Thymus (tissue), 11 donors: ENCODE measurements at regions not wholly inside any gene's neighbourhood (a gene's known extent, or its start where the extent isn't known, plus 50 kb on each side); places are given as distances from the start of the nearest gene placed in this dataset.

Experiments used
- DNase-seq, 9 donors: peaks; one replicate each; pipeline ENCODE4 v3.0.0-alpha.2; 2013; ENCODE audit warnings: low spot score in 9 of 9, low read depth in 6 of 9, missing footprints in 1 of 9
- H3K27ac ChIP-seq, 2 donors: one replicate each; pipeline ENCODE4 v1.5.1; 2013; ENCODE audit warnings: control low read depth in 1 of 2, low read depth in 1 of 2, low read length in 1 of 2, mild to moderate bottlenecking in 1 of 2, moderate library complexity in 1 of 2
- H3K27me3 ChIP-seq, 2 donors: one replicate each; pipeline ENCODE4 v1.5.1; 2013; ENCODE audit warnings: low read length in 1 of 2; ENCODE audit not compliant: control insufficient read depth in 2 of 2, insufficient read depth in 1 of 2
- H3K36me3 ChIP-seq, 2 donors: one replicate each; pipeline ENCODE4 v1.5.1; 2013; ENCODE audit warnings: low read length in 1 of 2, mild to moderate bottlenecking in 1 of 2, moderate library complexity in 1 of 2; ENCODE audit not compliant: control insufficient read depth in 2 of 2, insufficient read depth in 2 of 2
- H3K4me1 ChIP-seq, 2 donors: one replicate each; pipeline ENCODE4 v1.5.1; 2013; ENCODE audit warnings: low read length in 2 of 2; ENCODE audit not compliant: control insufficient read depth in 2 of 2, insufficient read depth in 2 of 2
- H3K4me3 ChIP-seq, 2 donors: one replicate each; pipeline ENCODE4 v1.5.1; 2013; ENCODE audit warnings: low read length in 2 of 2, control low read depth in 1 of 2, mild to moderate bottlenecking in 1 of 2
- H3K9me3 ChIP-seq, 2 donors: one replicate each; pipeline ENCODE4 v1.5.1; 2013; ENCODE audit warnings: low read length in 1 of 2, mild to moderate bottlenecking in 1 of 2; ENCODE audit not compliant: control insufficient read depth in 2 of 2, insufficient read depth in 1 of 2
- WGBS: extraction: QIAGEN DNeasy Blood & Tissue Kit; methylation state at CpG from one replicate; pipeline ENCODE4 v1.1.7; 2013; 5-methylcytosine and 5-hydroxymethylcytosine counted together
- donor health status: healthy.

- no peaks in the 10 kb centered on the region for H3K4me1 ChIP-seq
- 89% methylated on average over 1 of the region's 1 CpG for WGBS
- no peak for DNase-seq
- H3K27ac ChIP-seq = no peak overlapping the region
- no peaks in the 10 kb centered on the region for H3K27me3 ChIP-seq
- H3K36me3 ChIP-seq = no peaks in the 10 kb centered on the region
- H3K4me3 ChIP-seq = no peak overlapping the region
- H3K9me3 ChIP-seq = no peaks in the 10 kb centered on the region
Measured at GRCh38 chr5:107241841-107242240, 428.9 kb downstream of the EFNA5 start.

- no peaks in the 10 kb centered on the region for H3K9me3 ChIP-seq
Measured at GRCh38 chr5:107235167-107235566, 435.6 kb downstream of the EFNA5 start.

GRCh38 chr5:107232788-107233187 is 437.9 kb downstream of the EFNA5 start:
- no peak for DNase-seq
- 84% methylated on average over 4 of the region's 4 CpGs for WGBS
- no peaks in the 10 kb centered on the region for H3K9me3 ChIP-seq
- H3K4me1 ChIP-seq = no peaks in the 10 kb centered on the region
- no peak overlapping the region for H3K4me3 ChIP-seq
- no peak overlapping the region for H3K27ac ChIP-seq
- H3K36me3 ChIP-seq = no peaks in the 10 kb centered on the region
- no peaks in the 10 kb centered on the region for H3K27me3 ChIP-seq

More at GRCh38 chr5:107235167-107235566, 435.6 kb downstream of the EFNA5 start:
- WGBS = 96% methylated on average over 6 of the region's 6 CpGs
- no peak for DNase-seq
- H3K27ac ChIP-seq = no peak overlapping the region
- no peak overlapping the region for H3K4me3 ChIP-seq
- H3K4me1 ChIP-seq = no peaks in the 10 kb centered on the region
- no peaks in the 10 kb centered on the region for H3K27me3 ChIP-seq
- no peaks in the 10 kb centered on the region for H3K36me3 ChIP-seq

GRCh38 chr5:107232293-107232692 is 438.4 kb downstream of the EFNA5 start:
- DNase-seq = no peak
- Histone ChIP-seq H3K4me1 (no peaks in the 10 kb centered on the region), H3K27me3 (no peaks in the 10 kb centered on the region), H3K27ac (no peak overlapping the region), H3K4me3 (no peak overlapping the region), H3K36me3 (no peaks in the 10 kb centered on the region), H3K9me3 (no peaks in the 10 kb centered on the region)
- 91% methylated on average over 1 of the region's 1 CpG for WGBS

- Histone ChIP-seq H3K4me3 (no peak overlapping the region), H3K36me3 (no peaks in the 10 kb centered on the region), H3K4me1 (no peaks in the 10 kb centered on the region), H3K9me3 (no peaks in the 10 kb centered on the region), H3K27me3 (no peaks in the 10 kb centered on the region), H3K27ac (no peak overlapping the region)
- 88% methylated on average over 1 of the region's 1 CpG for WGBS
- DNase-seq = no peak
Measured at GRCh38 chr5:107231191-107231590, 439.5 kb downstream of the EFNA5 start.

GRCh38 chr5:107230367-107230766 is 440.4 kb downstream of the EFNA5 start:
- no peaks in the 10 kb centered on the region for H3K27me3 ChIP-seq
- no peak for DNase-seq
- 91% methylated on average over 3 of the region's 3 CpGs for WGBS
- H3K4me1 ChIP-seq = no peaks in the 10 kb centered on the region
- H3K36me3 ChIP-seq = no peaks in the 10 kb centered on the region
- H3K4me3 ChIP-seq = no peak overlapping the region
- H3K9me3 ChIP-seq = no peaks in the 10 kb centered on the region
- no peak overlapping the region for H3K27ac ChIP-seq

- Histone ChIP-seq H3K9me3 (no peaks in the 10 kb centered on the region), H3K27ac (no peak overlapping the region), H3K4me1 (no peaks in the 10 kb centered on the region), H3K27me3 (no peaks in the 10 kb centered on the region), H3K4me3 (no peak overlapping the region), H3K36me3 (no peaks in the 10 kb centered on the region)
- no peak for DNase-seq
- 97% methylated on average over 2 of the region's 2 CpGs for WGBS
Measured at GRCh38 chr5:107228226-107228625, 442.5 kb downstream of the EFNA5 start.

GRCh38 chr5:107224272-107224671 is 446.5 kb downstream of the EFNA5 start:
- H3K27ac ChIP-seq = no peak overlapping the region
- DNase-seq = no peak
- no peaks in the 10 kb centered on the region for H3K27me3 ChIP-seq
- H3K4me1 ChIP-seq = no peaks in the 10 kb centered on the region
- WGBS = 83% methylated on average over 1 of the region's 1 CpG
- H3K4me3 ChIP-seq = no peak overlapping the region
- no peaks in the 10 kb centered on the region for H3K9me3 ChIP-seq
- no peaks in the 10 kb centered on the region for H3K36me3 ChIP-seq

- Histone ChIP-seq H3K4me1 (no peaks in the 10 kb centered on the region), H3K27me3 (no peaks in the 10 kb centered on the region), H3K36me3 (no peaks in the 10 kb centered on the region), H3K27ac (no peak overlapping the region), H3K9me3 (no peaks in the 10 kb centered on the region), H3K4me3 (no peak overlapping the region)
- no peak for DNase-seq
- 91% methylated on average over 2 of the region's 2 CpGs for WGBS
Measured at GRCh38 chr5:107223066-107223465, 447.7 kb downstream of the EFNA5 start.

GRCh38 chr5:107219993-107220392 is 450.7 kb downstream of the EFNA5 start:
- no peaks in the 10 kb centered on the region for H3K9me3 ChIP-seq
- no peak for DNase-seq
- H3K4me1 ChIP-seq = no peaks in the 10 kb centered on the region
- 2% methylated on average over 1 of the region's 1 CpG for WGBS
- H3K27me3 ChIP-seq = no peaks in the 10 kb centered on the region
- no peak overlapping the region for H3K4me3 ChIP-seq
- no peaks in the 10 kb centered on the region for H3K36me3 ChIP-seq
- no peak overlapping the region for H3K27ac ChIP-seq
